Mucosa of descending colon (tissue), 3 donors: ENCODE measurements at regions not wholly inside any gene's neighbourhood (a gene's known extent, or its start where the extent isn't known, plus 50 kb on each side); places are given as distances from the start of the nearest gene placed in this dataset.

Experiments
- ATAC-seq: fragments of 200-7000 bp; cut with Tn5 transposase; one replicate; pipeline ENCODE4 v1.9.1; 2020; ENCODE audit warnings: mild to moderate bottlenecking, moderate library complexity
- DNase-seq, 3 donors: peaks; one replicate each; pipeline ENCODE4 v3.0.0-alpha.2; 2020
- H3K36me3 ChIP-seq: fragments of 200-600 bp; one replicate; pipeline ENCODE4 v1.8.0; 2021; ENCODE audit warnings: low read depth, mild to moderate bottlenecking
- H3K4me1 ChIP-seq: fragments of 200-600 bp; one replicate; pipeline ENCODE4 v1.8.0; 2021; ENCODE audit warnings: low read depth, mild to moderate bottlenecking
- H3K4me3 ChIP-seq: fragments of 200-600 bp; one replicate; pipeline ENCODE4 v1.8.0; 2021; ENCODE audit warnings: mild to moderate bottlenecking
- H3K9me3 ChIP-seq: fragments of 200-600 bp; one replicate; pipeline ENCODE4 v1.8.0; 2021; ENCODE audit warnings: mild to moderate bottlenecking
- CTCF ChIP-seq: fragments of 200-600 bp; IDR thresholded peaks from one replicate; pipeline ENCODE4 v1.8.0; 2022; ENCODE audit warnings: antibody characterized with exemption, mild to moderate bottlenecking
- intact Hi-C, 2 donors: fragments of 100-400 bp; cut with DNase I in 1 of 2; cut with micrococcal nuclease in 1 of 2; formaldehyde crosslinking; loops; one replicate each; pipeline versions ENCODE4 v1.11.0 to v1.11.1; 2022; cut with DNase I, micrococcal nuclease
- donor health status: DM: no; HTN: no; CAD: no; lungs with moderate emphysema.
- donor health status: DM: no; HTN: no; CAD: no.
- donor health status: DM: no; HTN: yes; CAD: no.

- TF ChIP-seq CTCF: no peak
- DNase-seq (no peak), ATAC-seq (no peak)
- no peaks in the 10 kb centered on the region for H3K36me3 ChIP-seq
- H3K4me3 ChIP-seq: no peak overlapping the region
- intact Hi-C loops: no loop called here
- no peaks in the 10 kb centered on the region for H3K4me1 ChIP-seq
- H3K9me3 ChIP-seq: no peaks in the 10 kb centered on the region
Observed at GRCh38 chr4:129167640-129168260, 71.8 kb downstream of the C4orf33 start.

GRCh38 chr4:129172181-129172580 is 76.2 kb downstream of the C4orf33 start:
- ATAC-seq (no peak), DNase-seq (no peak)
- intact Hi-C loops: no loop called here
- Histone ChIP-seq H3K4me3 (no peak overlapping the region), H3K4me1 (no peaks in the 10 kb centered on the region), H3K36me3 (no peaks in the 10 kb centered on the region), H3K9me3 (no peaks in the 10 kb centered on the region)
- no peak for TF ChIP-seq CTCF

- ATAC-seq (no peak), DNase-seq (no peak)
- intact Hi-C loops: no loop called here
- no peaks in the 10 kb centered on the region for H3K9me3 ChIP-seq
- no peak for TF ChIP-seq CTCF
- no peaks in the 10 kb centered on the region for H3K36me3 ChIP-seq
- H3K4me3 ChIP-seq: no peak overlapping the region
- H3K4me1 ChIP-seq: no peaks in the 10 kb centered on the region
Observed at GRCh38 chr4:129176864-129177263, 80.9 kb downstream of the C4orf33 start.

- no peak overlapping the region for H3K4me3 ChIP-seq
- TF ChIP-seq CTCF: no peak
- intact Hi-C loops: no loop called here
Observed at GRCh38 chr4:129179276-129179675, 83.3 kb downstream of the C4orf33 start.

GRCh38 chr4:129189630-129190029 is 93.7 kb downstream of the C4orf33 start:
- intact Hi-C loops: no loop called here
- TF ChIP-seq CTCF: no peak
- H3K4me3 ChIP-seq: no peak overlapping the region
- DNase-seq: no peak
- H3K4me1 ChIP-seq: no peaks in the 10 kb centered on the region
- no peaks in the 10 kb centered on the region for H3K36me3 ChIP-seq
- ATAC-seq: no peak
- H3K9me3 ChIP-seq: no peaks in the 10 kb centered on the region

More at GRCh38 chr4:129179276-129179675, 83.3 kb downstream of the C4orf33 start:
- no peak for ATAC-seq
- no peaks in the 10 kb centered on the region for H3K4me1 ChIP-seq
- H3K9me3 ChIP-seq: no peaks in the 10 kb centered on the region
- no peaks in the 10 kb centered on the region for H3K36me3 ChIP-seq
- DNase-seq: no peak
